ENCODE measurements at regions not wholly inside any gene's neighbourhood (a gene's known extent, or its start where the extent isn't known, plus 50 kb on each side); places are given as distances from the start of the nearest gene placed in this dataset.

GRCh38 chr13:34421858-34422475 lies 520.1 kb upstream of the NBEA start:
- TF ChIP-seq CTCF (IDR thresholded peaks at IDR 0.05) (no peak), POLR2A (IDR thresholded peaks at IDR 0.05) (no peak)

Measured in Peyer's patch (tissue), 4 donors.